Hematopoietic multipotent progenitor cell treated with erythropoietin and hydrocortisone succinate and interleukin-3 and kit ligand, for 15 days (in vitro differentiated cells): ENCODE measurements at regions not wholly inside any gene's neighbourhood (a gene's known extent, or its start where the extent isn't known, plus 50 kb on each side); places are given as distances from the start of the nearest gene placed in this dataset.

ENCODE experiments used
- DNase-seq: peaks from one replicate; pipeline ENCODE4 v3.0.0-alpha.2; 2015; ENCODE audit warnings: low spot score

- no peak for DNase-seq
Measured at GRCh38 chr4:11525085-11525484, 96.4 kb upstream of the HS3ST1 start.

- no peak for DNase-seq
Measured at GRCh38 chr4:11518754-11519153, 90.1 kb upstream of the HS3ST1 start.

GRCh38 chr4:11514779-11515419, 86.2 kb upstream of the HS3ST1 start:
- DNase-seq: no peak

GRCh38 chr4:11514003-11514402, 85.3 kb upstream of the HS3ST1 start:
- no peak for DNase-seq

GRCh38 chr4:11512871-11513270, 84.2 kb upstream of the HS3ST1 start:
- DNase-seq: no peak

GRCh38 chr4:11511321-11511720, 82.6 kb upstream of the HS3ST1 start:
- no peak for DNase-seq

GRCh38 chr4:11507920-11508319, 79.2 kb upstream of the HS3ST1 start:
- no peak for DNase-seq

GRCh38 chr4:11506194-11506593, 77.5 kb upstream of the HS3ST1 start:
- DNase-seq: no peak

GRCh38 chr4:11505221-11505971, 76.7 kb upstream of the HS3ST1 start:
- no peak for DNase-seq

GRCh38 chr4:11503166-11503565, 74.5 kb upstream of the HS3ST1 start:
- no peak for DNase-seq

- no peak for DNase-seq
Measured at GRCh38 chr4:11497972-11498371, 69.3 kb upstream of the HS3ST1 start.

- DNase-seq: no peak
Measured at GRCh38 chr4:11497212-11497806, 68.6 kb upstream of the HS3ST1 start.

- no peak for DNase-seq
Measured at GRCh38 chr4:11496351-11496829, 67.7 kb upstream of the HS3ST1 start.

- no peak for DNase-seq
Measured at GRCh38 chr4:11495818-11496217, 67.1 kb upstream of the HS3ST1 start.

GRCh38 chr4:11495291-11495690, 66.6 kb upstream of the HS3ST1 start:
- DNase-seq: no peak

- DNase-seq: no peak
Measured at GRCh38 chr4:11494232-11494631, 65.5 kb upstream of the HS3ST1 start.

GRCh38 chr4:11489453-11490083, 60.9 kb upstream of the HS3ST1 start:
- no peak for DNase-seq

- DNase-seq: no peak
Measured at GRCh38 chr4:11488657-11489452, 60.2 kb upstream of the HS3ST1 start.

- DNase-seq: no peak
Measured at GRCh38 chr4:11487868-11488544, 59.3 kb upstream of the HS3ST1 start.

GRCh38 chr4:11487139-11487538, 58.4 kb upstream of the HS3ST1 start:
- no peak for DNase-seq

GRCh38 chr4:11485926-11486325, 57.2 kb upstream of the HS3ST1 start:
- DNase-seq: no peak
